GM18873 (cell line): ENCODE measurements at regions not wholly inside any gene's neighbourhood (a gene's known extent, or its start where the extent isn't known, plus 50 kb on each side); places are given as distances from the start of the nearest gene placed in this dataset.
"Not testable (repeated sequence)": the region's sequence is repeated elsewhere in the genome, so short reads cannot be mapped to it uniquely, and the experiment has no call there.

ENCODE experiments used
- ATAC-seq: cut with Tn5 transposase; IDR thresholded peaks from one replicate; pipeline ENCODE4 v1.9.1; 2021; ENCODE audit warnings: mild to moderate bottlenecking, moderate library complexity, moderate number of reproducible peaks; ENCODE audit not compliant: unreplicated experiment, low FRiP score

DNA sequence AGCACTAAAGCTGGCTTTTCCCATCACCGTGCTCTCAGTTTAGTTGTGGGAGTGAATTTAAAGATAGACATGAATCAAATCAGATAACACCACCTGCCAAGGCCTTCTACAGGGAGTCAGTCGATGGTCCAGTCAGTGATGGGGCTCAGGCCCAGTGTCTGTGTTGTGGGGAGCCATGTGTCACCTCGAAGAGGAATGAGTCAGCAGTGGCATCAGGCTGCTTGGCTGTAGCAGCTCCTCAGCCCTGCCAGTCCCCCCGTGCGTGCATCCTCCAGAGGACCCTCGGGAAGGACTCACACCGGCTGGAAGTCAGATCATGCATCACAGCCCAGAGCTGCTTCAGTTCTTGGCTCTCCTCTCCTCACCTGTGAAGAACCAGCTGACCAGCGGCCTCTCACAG is 420.4 kb upstream of the RAB6C start:
- ATAC-seq: no peak

DNA sequence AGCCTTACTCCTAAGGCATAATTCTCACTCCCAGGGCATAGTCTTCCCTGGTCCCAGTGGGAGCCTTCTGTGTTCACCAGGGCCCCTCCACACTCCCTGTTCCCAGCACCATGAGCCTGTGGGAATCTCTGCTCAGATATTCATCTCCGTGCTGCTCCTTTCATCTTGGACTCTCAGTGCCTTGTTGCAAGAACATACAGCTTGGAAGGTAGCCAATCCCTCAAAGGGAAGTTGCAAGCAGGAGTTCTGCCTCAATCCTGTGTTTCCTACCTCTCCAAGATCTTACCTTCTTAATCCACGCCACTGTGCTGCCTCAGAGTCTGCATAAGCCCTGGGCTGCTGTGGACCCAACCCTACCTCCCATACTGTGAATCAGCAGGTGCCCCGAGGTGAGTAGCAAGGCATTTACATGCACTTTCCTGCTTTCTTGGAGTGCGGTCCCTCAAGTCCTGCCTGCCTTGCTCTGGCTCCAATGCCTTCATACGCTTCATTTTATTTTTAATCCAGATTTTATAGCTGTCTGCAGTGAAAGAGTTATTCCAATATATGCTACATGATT is 413.8 kb upstream of the RAB6C start:
- no peak for ATAC-seq

DNA sequence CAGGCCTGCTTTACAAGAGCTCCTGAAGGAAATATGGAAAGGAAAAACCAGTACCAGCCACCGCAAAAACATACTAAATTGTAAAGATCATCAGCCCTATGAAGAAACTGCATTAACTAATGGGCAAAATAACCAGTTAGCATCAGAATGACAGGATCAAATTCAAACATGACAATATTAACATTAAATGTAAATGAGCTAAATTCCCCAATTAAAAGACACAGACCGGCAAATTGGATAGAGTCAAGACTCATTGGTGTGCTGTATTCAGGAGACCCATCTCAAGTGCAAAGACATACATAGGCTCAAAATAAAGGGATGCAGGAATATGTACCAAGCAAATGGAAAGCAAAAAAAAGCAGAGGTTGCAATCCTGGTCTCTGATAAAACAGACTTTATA is 408.7 kb upstream of the RAB6C start:
- ATAC-seq: not testable (repeated sequence)

DNA sequence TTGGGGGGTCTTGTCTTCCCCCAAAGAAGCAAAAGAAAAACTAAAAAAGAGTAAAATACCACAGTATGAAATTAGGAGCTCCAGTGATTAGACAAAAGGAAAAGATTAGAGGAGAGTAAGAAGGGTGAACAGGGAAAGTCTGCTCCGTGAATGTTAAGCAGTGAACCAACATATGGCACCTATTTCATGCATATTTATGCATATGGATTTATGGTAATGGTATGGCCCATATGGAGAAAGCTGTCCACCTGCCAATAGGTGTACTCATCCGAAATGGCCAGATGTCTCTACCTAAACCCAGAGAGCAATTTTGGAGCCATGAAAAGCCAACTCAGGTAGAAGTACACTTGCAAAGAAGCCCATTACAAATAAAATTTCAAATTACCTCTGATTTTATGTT is 404.0 kb upstream of the RAB6C start:
- no peak for ATAC-seq

DNA sequence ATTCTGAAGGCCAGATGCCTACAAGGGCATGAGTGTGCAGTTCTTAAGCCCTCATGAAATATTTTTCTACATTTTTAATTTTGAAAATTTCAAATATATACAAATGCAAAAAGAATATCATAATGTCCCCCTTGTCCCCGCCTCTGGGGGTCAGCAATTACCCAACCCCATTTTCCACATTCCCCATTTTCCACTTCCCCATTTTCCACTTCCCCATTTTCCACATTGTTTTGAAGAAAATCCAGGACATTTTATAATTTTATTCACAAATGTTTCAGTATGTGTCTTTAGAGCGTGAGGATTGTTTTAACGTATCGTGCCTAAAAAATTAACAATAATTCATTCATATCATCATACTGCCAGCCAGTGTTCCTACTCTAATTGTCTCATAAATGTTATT is 403.6 kb upstream of the RAB6C start:
- ATAC-seq: no peak

DNA sequence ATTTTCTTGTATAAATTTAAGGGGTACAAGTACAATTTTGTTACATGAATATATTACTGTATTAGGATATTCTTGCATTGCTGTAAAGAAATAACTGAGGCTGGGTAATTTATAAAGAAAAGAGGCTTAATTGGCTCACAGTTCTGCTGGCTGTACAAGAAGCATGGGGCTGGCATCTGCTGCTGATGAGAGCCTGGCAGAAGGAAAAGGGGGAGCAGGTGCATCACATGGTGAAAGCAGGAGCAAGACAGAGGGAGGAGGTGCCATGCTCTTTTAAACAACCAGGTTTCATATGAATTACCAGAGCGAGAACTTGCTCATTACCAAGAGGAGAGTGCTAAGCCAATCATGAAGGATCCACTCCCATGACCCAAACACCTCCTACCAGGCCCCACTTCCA is 399.5 kb upstream of the RAB6C start:
- ATAC-seq: no peak

DNA sequence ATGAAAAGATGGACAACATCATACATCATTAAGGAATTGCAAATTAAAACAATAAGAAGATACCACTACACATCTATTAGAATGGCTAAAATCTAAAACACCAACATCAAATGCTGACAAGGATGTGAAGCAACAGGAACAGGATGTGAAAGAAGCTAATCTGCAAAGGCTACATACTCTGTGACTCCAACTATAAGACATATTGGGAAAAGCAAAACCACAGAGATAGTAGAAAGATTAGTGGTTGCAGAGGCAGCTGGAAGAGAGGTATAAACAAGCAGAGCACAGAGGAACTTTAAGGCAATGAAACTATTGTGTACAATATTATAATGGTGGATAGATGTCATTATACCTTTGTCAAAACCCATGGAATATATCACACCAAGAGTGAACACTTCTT is 393.7 kb upstream of the RAB6C start:
- no peak for ATAC-seq

DNA sequence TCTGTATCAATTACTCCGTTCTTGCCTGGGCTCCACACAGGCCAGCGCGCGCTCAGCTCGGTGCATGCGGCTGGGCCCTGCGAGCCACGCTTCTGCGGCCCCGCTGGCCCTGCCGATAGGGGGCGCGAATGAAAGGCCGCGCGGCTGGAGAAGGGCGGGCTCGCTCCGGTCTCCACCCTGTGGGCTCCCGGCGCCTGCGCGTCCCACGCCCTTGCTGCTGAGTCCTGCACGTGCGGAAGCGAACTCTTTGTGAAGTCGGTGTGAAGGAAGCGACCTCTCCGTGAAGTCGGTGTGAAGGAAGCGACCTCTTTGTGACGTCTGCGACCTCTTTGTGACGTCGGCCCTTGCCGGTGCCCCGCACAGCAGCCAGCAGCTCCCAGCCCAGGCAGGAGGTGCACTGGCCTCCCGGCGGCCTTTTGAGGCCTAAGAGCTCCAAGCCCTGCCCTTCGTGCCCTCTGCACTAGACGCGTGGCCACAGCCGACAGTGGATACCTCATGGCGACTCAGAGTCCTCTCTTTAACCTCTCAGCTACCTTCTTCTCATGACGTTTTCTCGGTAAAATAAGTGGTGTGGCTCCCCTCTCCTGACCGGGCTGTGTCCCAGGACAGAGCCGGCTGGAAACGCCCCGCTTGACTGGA is 391.9 kb upstream of the RAB6C start:
- ATAC-seq: no peak

DNA sequence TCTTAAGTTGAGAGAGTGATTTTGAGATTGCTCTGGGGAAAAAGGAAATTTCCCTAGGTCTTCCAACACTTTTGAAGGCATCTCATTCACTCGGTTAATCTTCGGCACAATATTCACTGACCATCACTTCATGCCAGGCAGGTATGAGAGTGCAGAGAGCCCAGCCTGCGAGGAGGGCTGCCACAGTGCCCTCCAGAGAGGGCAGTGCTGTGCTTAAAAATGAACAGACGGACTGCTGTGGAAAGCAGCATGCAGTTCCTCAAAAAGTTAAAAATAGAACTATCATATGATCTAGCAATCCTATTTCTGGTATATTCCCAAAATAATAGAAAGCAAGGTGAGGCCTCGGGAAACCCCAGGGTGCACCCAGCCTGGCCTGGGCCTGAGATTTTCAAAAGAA is 374.9 kb upstream of the RAB6C start:
- no peak for ATAC-seq

DNA sequence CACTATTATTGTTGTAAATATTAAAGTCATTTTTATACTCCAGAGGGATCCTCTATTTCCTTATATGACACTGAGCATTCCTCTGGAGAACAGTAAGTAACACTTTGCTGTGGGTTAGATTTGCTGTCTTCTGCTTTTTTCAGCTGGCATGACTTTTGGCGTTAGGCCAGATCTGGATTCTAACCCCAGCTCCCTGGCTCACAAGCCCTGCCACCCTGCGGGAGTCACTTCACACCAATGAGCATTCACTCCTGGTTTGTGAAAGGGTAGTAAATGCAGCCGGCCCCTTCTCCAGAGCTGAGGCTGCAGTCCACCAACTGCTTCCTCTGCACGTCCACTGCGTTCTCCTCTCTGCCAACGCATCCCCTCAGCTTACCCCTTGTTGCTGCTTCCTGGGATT is 373.8 kb upstream of the RAB6C start:
- no peak for ATAC-seq

DNA sequence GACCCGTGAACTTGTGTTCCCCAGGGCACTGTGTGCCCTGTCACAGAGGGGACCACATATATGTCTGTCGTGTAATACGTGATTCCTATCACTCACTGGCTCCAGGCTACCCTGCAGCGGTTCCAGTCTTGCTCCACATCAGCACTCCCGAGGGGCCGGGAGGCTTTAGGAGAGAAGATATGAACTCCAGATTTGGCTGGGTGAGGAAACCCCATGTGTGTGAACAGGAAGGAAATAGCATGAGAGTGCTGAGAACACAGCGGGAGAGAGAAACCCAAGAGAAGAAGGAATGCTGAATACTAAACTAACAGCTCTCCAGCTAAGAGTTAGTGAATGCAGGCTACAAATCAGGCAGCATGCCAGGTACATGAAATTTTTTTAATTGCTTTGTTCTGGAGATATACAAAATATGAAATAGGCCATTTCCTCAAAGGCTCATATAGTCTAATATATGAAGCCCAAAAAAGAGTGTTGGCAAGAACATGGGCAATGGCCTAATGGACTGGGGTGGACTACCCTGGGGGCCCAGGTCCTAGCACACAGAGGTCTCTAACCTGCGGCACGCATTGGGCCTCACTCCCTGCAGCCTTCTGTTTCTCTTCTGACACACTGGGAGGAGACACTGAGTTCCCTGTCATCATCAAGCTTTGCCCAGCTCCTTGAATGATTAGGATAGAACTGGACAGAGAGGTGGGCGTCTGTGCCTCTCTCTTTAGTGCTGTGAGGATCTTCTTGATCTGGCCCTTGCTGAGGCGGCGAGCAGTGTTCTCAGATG is 372.8 kb upstream of the RAB6C start:
- no peak for ATAC-seq

DNA sequence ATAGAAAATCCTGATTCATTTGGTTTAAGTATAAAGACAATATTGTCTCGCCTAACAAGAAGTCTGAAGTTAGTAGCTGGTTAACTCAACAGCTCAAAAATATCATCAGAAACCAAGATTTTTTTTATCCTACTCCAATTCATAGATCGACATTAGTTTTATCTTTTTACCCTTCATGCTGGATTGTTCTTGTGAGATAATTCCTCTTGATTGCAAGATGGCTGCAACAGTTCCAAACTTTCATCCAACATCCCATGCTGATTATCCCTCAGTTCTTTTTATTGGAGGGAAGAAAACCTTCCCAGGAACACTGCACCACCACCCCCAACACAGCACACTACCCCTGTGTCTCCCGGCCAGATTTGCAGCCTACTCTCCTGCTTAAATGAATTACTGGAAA is 370.2 kb upstream of the RAB6C start:
- no peak for ATAC-seq

DNA sequence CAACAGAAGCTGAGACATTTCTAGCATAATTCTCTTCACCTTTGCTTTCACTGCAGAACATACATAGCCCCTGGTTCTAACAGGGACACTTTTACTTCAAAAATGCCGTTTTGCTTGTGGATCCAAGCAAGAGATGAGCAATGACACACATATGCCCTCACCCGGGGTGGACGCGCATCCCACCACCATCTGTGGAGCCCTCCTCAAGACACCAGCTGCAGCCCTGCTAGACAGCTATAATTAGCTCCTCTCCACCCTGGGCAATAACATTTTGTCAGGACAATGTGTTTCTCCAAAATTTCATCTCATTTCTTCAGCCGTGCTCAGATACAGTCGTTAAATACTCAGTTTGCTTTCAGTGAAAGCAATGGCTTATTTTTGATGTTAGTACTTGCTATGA is 368.7 kb upstream of the RAB6C start:
- ATAC-seq: no peak

DNA sequence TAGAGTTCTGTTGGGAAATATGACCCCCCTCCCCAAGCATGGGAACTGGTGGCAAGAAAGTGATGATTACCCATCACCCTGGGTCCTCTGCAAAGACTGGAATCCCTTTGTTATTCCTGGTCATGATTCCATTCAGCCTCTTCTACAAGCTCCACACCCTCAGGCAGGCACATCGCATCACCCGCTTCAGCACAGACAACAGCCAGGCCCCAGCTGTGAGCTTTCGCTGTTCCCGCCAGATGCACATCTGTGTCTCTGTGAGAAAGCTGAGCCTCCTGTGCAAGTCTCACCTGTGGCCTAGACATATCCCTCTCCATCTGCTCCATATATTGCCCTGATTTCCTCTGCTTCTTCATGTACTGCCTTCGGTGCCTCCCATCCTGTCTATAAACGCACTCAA is 368.0 kb upstream of the RAB6C start:
- no peak for ATAC-seq

DNA sequence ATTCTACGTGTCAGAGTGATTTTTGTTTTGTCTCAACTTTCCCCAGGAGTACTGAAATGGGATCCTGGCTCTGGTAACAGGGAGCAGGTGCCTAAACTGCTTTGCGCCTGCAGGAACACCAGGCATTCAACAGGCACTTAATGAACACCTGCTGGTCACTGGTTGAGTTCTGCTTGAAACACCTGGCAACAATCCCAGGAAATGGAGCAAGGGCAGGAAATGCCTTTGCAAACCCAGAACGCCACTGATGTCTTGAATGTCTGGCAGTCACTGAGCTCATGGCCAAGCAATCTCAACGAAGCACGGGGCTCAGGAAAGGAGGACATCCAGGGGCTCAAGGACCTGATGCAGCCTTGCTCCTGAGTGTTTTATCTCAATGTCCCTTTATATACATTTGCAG is 360.0 kb upstream of the RAB6C start:
- no peak for ATAC-seq

DNA sequence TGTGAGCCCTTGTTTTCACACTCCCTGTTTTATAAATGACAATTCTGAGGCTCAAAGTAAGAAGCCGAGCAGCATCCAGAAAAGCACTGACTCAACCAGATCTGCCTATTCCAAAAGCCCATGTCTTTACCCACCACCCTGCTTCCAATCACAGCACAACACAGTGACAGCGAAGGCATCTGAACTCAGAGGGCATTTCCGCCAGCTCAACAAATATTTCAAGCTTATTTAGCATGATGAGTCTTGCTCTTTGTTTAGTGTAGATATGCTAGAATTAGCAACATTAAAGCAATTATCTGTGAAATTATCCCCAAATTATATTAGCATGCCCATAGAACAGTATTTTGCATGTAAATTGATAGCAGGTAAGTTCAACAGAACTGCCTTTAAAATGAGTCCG is 359.1 kb upstream of the RAB6C start:
- no peak for ATAC-seq

DNA sequence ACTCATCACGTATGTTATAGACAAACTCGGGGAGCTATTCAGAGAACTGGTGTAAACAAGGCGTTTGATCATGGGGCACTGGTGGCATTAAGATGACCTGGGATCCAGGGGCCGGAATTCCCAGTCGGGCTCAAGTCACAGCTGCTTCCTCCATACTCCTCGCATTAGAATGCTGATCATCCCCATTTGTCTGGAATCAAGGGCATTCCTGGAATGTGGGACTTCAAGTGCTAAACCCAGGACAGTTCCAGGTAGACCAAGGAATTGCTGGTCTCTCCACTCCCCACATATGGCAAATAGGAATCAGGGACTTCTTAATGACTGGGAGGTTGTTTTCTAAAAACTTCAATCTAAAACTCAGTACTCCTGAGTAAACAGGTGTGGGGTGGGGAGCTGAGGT is 355.7 kb upstream of the RAB6C start:
- ATAC-seq: no peak

DNA sequence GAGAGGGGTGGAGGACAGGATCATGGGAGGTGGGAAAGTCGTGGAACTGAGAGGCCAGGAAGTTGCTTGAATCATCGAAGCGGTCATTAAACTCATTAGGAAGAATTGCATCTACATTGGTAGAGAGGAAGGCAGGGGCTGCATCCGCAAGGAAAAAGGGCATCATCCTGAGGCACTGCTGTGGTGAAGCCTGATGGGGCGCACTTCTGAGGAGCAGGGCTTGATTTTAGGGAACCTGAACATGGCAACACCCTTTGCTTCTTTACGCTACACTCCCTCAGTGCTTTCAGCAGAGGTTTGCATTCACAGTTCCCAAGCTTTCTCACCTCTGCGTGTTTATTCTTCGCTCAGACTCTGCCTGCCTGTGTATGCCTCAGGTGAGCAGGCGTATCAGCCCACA is 352.0 kb upstream of the RAB6C start:
- no peak for ATAC-seq

DNA sequence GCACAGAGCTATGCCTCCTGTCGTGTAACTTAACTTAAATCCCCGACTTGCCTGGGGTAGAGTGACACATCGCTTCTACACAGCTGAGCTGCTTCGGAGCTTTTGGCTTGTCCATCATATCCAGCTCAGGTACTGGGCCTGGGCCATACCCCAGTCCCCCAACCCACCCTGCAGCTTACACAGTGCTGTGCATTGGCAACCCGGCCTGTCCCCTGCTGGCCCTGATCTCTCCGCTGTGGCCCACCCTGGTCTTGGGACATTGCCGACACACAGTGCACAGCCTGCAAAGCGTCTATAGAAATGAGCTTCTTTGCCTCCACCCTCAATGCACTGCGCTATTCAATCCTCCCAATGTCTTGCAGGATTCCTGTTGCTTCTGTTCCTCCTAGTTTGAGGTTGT is 342.8 kb upstream of the RAB6C start:
- no peak for ATAC-seq

DNA sequence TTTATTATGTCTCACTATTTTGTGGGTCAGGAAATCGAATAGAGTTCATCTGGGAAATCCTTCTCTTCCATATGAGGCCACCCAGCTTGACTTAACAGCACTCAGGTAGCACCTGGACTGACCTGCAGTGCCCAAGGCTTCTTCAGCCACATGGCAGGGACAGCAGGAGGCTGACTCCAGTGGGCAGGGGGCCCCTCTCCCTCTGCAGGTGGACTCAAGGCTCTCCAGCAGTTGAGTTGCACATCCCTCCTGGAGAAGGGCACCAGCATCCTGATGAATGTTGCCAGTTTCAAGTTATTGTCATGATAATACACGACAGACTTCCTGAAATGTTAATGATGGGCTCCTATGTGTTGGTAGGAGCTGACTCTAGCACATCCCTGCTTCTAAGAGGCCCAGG is 338.1 kb upstream of the RAB6C start:
- no peak for ATAC-seq

DNA sequence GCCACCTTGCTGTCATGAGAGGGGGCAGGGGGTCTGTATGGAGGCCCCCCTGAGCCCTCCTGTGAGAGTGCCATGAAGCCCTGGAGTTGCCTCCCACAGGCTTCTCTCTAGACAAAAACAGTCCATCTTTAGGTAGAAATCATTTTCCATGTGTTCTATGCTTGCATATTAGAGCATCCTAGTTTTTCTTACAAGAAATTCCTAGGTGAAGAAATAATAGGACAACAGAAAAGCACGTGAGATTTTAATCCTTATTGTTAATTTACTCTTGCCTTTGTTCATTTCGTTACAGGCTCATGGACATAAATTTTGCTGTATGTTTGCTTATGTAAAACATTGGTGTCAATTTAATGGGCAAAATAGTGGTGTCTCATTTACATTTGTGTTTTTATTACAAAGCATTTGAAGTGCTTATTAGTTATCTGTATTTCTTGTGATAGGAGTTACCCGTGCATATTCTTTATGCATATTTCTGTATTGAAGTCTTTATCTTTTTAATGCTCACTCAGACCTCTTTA is 336.9 kb upstream of the RAB6C start:
- no peak for ATAC-seq

DNA sequence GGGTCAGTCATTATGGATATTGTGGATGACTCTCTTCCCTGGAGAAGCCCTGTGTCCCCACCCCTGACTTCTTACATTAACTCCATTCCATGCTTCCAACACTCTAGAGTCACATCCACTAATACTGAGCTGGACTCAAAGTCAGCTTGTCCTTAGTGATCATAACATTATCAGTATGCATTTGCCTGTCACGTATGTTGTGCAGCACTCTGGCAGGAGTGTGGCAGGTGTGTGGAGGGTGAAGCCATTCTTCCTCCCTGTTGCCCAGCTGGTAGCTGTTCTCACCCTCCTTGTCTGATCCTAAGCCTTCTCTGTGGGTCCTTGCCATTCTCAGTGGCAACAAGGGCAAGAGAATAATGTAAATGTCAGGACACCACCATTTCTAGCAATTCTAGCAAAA is 334.1 kb upstream of the RAB6C start:
- no peak for ATAC-seq
